Osteocyte (in vitro differentiated cells): ENCODE measurements at regions not wholly inside any gene's neighbourhood (a gene's known extent, or its start where the extent isn't known, plus 50 kb on each side); places are given as distances from the start of the nearest gene placed in this dataset.

Experiments used
- DNase-seq: peaks from one replicate; pipeline ENCODE4 v3.0.0; 2021; ENCODE audit warnings: mixed read lengths; ENCODE audit not compliant: unreplicated experiment; ENCODE audit errors: extremely low spot score
- H3K27ac Mint-ChIP-seq: one replicate; pipeline ENCODE4 v1.8.0; 2021; ENCODE audit warnings: mild to moderate bottlenecking, mixed read lengths; ENCODE audit not compliant: unreplicated experiment
- H3K27me3 Mint-ChIP-seq: one replicate; pipeline ENCODE4 v1.8.0; 2021; ENCODE audit warnings: mixed read lengths; ENCODE audit not compliant: unreplicated experiment
- H3K36me3 Mint-ChIP-seq: one replicate; pipeline ENCODE4 v1.8.0; 2021; ENCODE audit warnings: mixed read lengths; ENCODE audit not compliant: unreplicated experiment
- H3K4me1 Mint-ChIP-seq: one replicate; pipeline ENCODE4 v1.8.0; 2021; ENCODE audit warnings: mixed read lengths; ENCODE audit not compliant: unreplicated experiment
- H3K4me3 Mint-ChIP-seq: one replicate; pipeline ENCODE4 v1.8.0; 2021; ENCODE audit warnings: mild to moderate bottlenecking, moderate library complexity, mixed read lengths; ENCODE audit not compliant: unreplicated experiment
- H3K9me3 Mint-ChIP-seq: one replicate; pipeline ENCODE4 v1.8.0; 2021; ENCODE audit warnings: mixed read lengths; ENCODE audit not compliant: unreplicated experiment
- TF ChIP-seq, protein P1 (sequence below): fragments of 200-600 bp; sonication (generic); IDR thresholded peaks from 2 replicates; pipeline ENCODE4 v1.5.0; 2021; ENCODE audit warnings: antibody characterized with exemption, mild to moderate bottlenecking, moderate library complexity

DNA sequence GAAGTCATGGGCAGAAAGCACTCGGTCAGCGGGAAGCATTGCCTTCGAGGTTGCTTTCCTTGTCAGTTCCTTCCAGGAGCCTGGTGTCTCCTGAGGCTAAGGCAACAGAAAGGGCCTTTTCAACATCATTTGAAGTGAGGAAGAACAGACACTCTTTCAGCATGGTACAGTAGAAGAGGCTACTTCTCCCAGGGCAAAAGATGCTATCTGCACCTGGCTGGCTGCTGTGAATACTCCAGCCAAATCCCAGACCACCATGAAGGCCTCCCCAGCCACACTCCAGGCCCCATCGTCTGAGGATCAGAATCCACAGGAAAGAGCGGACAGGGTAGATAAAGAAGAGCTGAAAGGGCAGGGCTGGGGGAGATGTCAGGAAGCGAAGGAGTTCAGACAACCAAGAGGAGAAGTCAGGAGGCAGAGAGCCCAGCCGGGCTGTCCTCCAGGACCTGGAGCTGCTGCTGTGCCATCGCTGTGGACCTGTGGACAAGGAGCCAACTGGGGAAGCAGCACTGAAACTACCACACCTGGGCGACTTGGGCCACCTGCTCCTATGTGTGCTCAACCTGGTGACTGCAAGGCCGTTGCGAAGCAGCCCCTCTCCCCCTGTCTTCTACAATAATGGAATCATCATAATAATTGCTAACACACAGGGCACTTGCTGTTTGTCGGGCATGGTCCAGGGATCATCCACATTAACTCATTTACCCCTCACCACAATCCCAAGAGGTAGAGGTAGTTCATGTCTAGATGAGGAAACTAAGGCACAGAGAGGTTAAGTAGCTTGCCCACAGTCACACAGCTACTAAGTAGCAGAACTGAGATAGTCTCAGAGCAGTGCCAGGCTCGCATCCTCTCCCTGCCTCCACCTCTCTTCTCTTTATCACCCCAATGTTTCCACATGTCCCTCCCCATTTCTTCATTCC, 88.0 kb upstream of the ZBTB40 start:
- TF ChIP-seq, protein P1, sequence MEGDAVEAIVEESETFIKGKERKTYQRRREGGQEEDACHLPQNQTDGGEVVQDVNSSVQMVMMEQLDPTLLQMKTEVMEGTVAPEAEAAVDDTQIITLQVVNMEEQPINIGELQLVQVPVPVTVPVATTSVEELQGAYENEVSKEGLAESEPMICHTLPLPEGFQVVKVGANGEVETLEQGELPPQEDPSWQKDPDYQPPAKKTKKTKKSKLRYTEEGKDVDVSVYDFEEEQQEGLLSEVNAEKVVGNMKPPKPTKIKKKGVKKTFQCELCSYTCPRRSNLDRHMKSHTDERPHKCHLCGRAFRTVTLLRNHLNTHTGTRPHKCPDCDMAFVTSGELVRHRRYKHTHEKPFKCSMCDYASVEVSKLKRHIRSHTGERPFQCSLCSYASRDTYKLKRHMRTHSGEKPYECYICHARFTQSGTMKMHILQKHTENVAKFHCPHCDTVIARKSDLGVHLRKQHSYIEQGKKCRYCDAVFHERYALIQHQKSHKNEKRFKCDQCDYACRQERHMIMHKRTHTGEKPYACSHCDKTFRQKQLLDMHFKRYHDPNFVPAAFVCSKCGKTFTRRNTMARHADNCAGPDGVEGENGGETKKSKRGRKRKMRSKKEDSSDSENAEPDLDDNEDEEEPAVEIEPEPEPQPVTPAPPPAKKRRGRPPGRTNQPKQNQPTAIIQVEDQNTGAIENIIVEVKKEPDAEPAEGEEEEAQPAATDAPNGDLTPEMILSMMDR: no peak
- H3K36me3 Mint-ChIP-seq: no peaks in the 10 kb centered on the region
- no peak for DNase-seq
- H3K4me1 Mint-ChIP-seq: no peaks in the 10 kb centered on the region
- no peaks in the 10 kb centered on the region for H3K9me3 Mint-ChIP-seq
- H3K4me3 Mint-ChIP-seq: no peak overlapping the region
- no peak overlapping the region for H3K27ac Mint-ChIP-seq
- peaks cover 45% of the 10 kb centered on the region for H3K27me3 Mint-ChIP-seq

DNA sequence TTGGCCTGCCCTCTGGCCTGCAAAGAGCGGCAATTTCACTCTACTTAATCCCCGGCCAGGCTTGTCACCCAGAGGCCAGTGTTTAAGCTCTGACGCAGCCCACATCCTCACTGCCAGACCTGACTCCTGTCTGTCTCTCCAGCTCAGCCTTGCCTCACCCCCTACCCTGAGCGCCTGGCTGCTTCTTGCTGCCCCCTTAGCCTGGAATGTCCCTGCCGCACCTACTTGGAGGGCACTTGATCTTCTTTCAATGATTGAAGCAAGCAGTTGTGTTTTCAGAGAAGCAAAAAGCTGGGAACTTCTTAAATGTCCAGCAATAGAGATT, 87.4 kb upstream of the ZBTB40 start:
- Mint-ChIP-seq H3K9me3 (no peaks in the 10 kb centered on the region), H3K27me3 (peaks cover 45% of the 10 kb centered on the region), H3K4me3 (no peak overlapping the region), H3K4me1 (no peaks in the 10 kb centered on the region), H3K36me3 (no peaks in the 10 kb centered on the region), H3K27ac (no peak overlapping the region)
- TF ChIP-seq, protein P1: no peak
- no peak for DNase-seq

DNA sequence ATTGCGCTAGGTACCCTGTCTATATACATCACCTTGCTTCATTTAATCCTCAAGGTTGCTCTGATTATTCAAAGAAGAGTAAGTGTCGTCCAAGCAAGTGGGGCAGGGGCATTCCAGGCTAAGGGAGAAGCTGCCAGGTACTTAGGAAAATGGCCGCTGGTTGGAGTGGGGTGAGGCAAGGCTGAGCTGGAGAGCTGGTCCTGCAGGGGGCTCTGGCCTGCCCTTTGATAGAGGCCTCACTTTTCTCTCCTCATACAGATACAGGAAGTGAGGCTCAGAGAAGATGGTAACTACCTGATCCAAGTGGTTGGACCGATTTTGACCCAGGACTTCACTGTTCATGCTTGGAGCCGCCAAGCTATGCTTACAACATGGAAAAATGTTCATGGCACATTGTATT, 86.9 kb upstream of the ZBTB40 start:
- H3K4me1 Mint-ChIP-seq: no peaks in the 10 kb centered on the region
- H3K27me3 Mint-ChIP-seq: peaks cover 45% of the 10 kb centered on the region
- no peaks in the 10 kb centered on the region for H3K36me3 Mint-ChIP-seq
- no peak for DNase-seq
- H3K4me3 Mint-ChIP-seq: no peak overlapping the region
- no peaks in the 10 kb centered on the region for H3K9me3 Mint-ChIP-seq
- TF ChIP-seq, protein P1: no peak
- no peak overlapping the region for H3K27ac Mint-ChIP-seq

DNA sequence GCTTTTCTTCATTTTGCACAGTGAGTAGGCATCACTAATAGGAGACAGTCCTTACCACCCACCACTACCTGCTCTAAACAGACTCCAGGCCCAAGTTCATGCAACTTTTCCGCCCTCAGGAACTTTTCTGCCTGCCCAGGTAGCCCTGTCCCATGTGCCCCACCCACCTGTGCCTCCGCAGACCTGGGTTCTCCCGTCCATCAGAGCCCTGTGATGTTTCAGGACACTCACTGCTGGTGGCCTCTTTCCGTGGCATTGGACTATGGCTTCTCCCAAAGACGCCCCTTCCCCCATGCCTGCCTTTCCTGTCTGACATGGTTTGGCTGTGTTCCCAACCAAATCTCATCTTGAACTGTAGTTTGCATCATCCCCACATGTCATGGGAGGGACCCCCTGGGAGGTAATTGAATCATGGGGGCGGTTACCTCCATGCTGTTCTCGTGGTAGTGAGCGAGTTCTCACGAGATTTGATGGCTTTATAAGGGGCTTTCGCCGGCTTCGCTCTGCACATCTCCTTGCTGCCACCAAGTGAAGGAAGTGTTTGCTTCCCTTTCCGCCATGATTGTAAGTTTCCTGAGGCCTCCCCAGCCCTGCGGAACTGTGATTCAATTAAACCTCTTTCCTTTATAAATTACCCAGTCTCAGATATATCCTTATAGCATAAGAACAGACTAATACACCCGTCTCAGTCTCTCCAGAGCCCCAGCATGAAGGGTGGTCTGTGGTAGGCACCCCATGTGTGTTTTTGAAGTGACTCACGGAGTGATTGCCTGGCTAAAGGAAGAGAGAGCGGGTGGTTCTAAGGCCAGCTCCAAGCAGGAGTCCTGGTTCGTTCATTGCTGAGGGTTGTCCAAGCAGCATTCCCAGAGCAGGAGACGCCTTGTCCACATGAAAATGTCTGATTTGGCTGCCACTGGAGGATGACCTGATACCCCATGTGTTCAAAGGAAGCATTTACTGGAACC, 86.0 kb upstream of the ZBTB40 start:
- Mint-ChIP-seq H3K36me3 (no peaks in the 10 kb centered on the region), H3K27me3 (peaks cover 45% of the 10 kb centered on the region), H3K4me3 (no peak overlapping the region), H3K4me1 (no peaks in the 10 kb centered on the region), H3K9me3 (no peaks in the 10 kb centered on the region), H3K27ac (no peak overlapping the region)
- TF ChIP-seq, protein P1: no peak
- no peak for DNase-seq

DNA sequence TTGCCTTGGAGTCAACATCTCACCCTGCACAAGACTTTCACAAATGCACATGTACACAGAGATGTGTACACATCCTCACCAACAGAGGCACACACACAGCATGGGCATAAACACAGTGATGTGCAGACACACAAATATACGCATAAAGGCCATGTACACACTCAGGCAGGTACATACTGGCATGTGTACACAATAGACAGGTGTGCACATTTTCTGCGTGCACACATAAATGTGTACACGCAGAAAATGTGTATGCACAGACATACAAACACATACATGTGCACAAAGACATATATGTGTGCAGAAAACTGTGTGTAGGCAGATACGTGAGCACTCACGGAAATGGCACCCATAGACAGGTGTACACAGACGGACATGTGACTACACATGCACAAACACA, 85.3 kb upstream of the ZBTB40 start:
- Mint-ChIP-seq H3K9me3 (no peaks in the 10 kb centered on the region), H3K36me3 (no peaks in the 10 kb centered on the region), H3K27me3 (peaks cover 42% of the 10 kb centered on the region), H3K4me1 (no peaks in the 10 kb centered on the region), H3K4me3 (no peak overlapping the region), H3K27ac (no peak overlapping the region)
- TF ChIP-seq, protein P1: no peak
- DNase-seq: no peak
